DOHH2 (cell line): ENCODE measurements at regions not wholly inside any gene's neighbourhood (a gene's known extent, or its start where the extent isn't known, plus 50 kb on each side); places are given as distances from the start of the nearest gene placed in this dataset.

Experiments used
- CTCF ChIP-seq: fragments of 200-600 bp; sonication (generic); IDR thresholded peaks from one replicate; pipeline ENCODE4 v1.5.1; 2014; ENCODE audit warnings: antibody characterized with exemption, mild to moderate bottlenecking, low read depth, low read length; ENCODE audit not compliant: poor library complexity, severe bottlenecking
- EZH2phosphoT487 ChIP-seq: fragments of 200-600 bp; sonication (generic); IDR thresholded peaks from 2 replicates; pipeline ENCODE4 v1.6.1; 2017; ENCODE audit warnings: borderline replicate concordance, mild to moderate bottlenecking, antibody characterized with exemption, low read length, moderate library complexity, mixed read lengths

- TF ChIP-seq CTCF = no peak
- TF ChIP-seq EZH2phosphoT487 = no peak
Observed at GRCh38 chr14:97287956-97288355, 490.8 kb downstream of the VRK1 start.
